ENCODE measurements at regions not wholly inside any gene's neighbourhood (a gene's known extent, or its start where the extent isn't known, plus 50 kb on each side); places are given as distances from the start of the nearest gene placed in this dataset.

- TF ChIP-seq MAX (IDR thresholded peaks at IDR 0.05) (no peak), SP4 (IDR thresholded peaks at IDR 0.05; ENCODE audit: low read length) (no peak), RFX5 (IDR thresholded peaks at IDR 0.05; ENCODE audit: borderline replicate concordance, low read depth, low read length) (no peak), JUND (IDR thresholded peaks at IDR 0.05; ENCODE audit: low read length) (no peak), CREB1 (IDR thresholded peaks at IDR 0.05) (no peak), PHF8 (conservative IDR thresholded peaks at IDR 0.05; ENCODE audit: low read depth, low read length) (no peak)
Observed at GRCh38 chr1:184218458-184219075, 167.0 kb downstream of the TSEN15 start (continued).
